ENCODE measurements at regions not wholly inside any gene's neighbourhood (a gene's known extent, or its start where the extent isn't known, plus 50 kb on each side); places are given as distances from the start of the nearest gene placed in this dataset.
"Not testable (repeated sequence)": the region's sequence is repeated elsewhere in the genome, so short reads cannot be mapped to it uniquely, and the experiment has no call there.

DNA sequence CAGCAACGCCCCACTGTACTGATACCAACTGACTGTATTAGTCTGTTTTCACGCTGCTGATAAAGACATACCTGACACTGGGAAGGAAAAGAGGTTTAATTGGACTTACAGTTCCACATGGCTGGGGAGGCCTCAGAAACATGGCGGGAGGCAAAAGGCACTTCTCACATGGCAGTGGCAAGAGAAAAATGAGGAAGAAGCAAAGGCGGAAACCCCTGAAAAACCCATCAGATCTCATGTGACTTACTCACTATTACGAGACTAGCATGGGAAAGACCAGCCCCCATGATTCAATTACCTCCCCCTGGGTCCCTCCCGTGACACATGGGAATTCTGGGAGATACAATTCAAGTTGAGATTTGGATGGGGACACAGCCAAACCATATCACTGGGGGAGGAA lies 110.0 kb upstream of the LNX1 start:
- not testable (repeated sequence) for H3K9me3 Mint-ChIP-seq; ATAC-seq (ENCODE audit: low read depth in 2 of 2); H3K4me3 ChIP-seq (ENCODE audit: low read depth, low read length); H3K36me3 ChIP-seq (ENCODE audit: control insufficient read depth, insufficient read depth, low read length); H3K27me3 ChIP-seq (ENCODE audit: control insufficient read depth, insufficient read depth, low read length); H3K4me1 ChIP-seq (ENCODE audit: control insufficient read depth, insufficient read depth, low read length, poor library complexity, severe bottlenecking); DNase-seq; H3K27ac ChIP-seq (ENCODE audit: insufficient read depth, low read length, poor library complexity, severe bottlenecking); H3K27ac Mint-ChIP-seq; H3K9me3 ChIP-seq (ENCODE audit: control insufficient read depth in 2 of 2, low read length in 2 of 2); H3K4me3 Mint-ChIP-seq; H3K4me1 Mint-ChIP-seq; H3K36me3 Mint-ChIP-seq
- H3K27me3 Mint-ChIP-seq: peaks cover 13% of the 10 kb centered on the region

GRCh38 chr4:53699310-53699709 lies 108.0 kb upstream of the LNX1 start:
- not testable (repeated sequence) for H3K4me1 Mint-ChIP-seq, H3K4me3 Mint-ChIP-seq

DNA sequence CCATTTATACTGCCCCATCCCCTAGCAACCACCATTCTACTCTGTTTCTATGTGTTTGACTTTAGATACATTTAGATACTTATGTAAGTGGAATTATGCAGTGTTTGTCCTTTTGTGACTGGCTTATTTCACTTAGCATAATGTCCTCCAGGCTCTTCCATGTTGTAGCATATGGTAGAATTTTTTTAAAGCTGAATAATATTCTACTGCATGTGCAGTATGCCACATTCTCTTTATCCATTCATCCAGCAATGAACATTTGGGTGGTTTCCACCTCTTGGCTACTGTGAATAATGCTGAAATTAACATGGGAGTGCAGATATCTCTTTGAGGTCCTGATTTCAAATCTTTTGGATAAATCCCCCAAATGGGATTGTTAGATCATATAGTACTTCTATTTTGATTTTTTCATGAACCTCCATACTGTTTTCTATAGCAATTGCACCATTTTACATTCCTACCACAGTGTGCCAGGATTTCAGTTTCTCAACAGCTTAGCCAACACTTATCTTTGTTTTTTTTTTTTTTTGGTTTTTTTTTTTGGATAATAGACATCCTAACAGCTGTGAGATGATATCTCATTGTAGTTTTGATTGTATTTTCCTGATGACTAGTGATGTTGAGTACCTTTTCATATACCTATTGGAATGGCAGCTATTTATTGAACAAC lies 105.9 kb upstream of the LNX1 start:
- DNase-seq (no peak), ATAC-seq (ENCODE audit: low read depth in 2 of 2) (no peak)
- Histone ChIP-seq H3K9me3 (ENCODE audit: control insufficient read depth in 2 of 2, low read length in 2 of 2) (no peaks in the 10 kb centered on the region), H3K27me3 (ENCODE audit: control insufficient read depth, insufficient read depth, low read length) (no peaks in the 10 kb centered on the region), H3K36me3 (ENCODE audit: control insufficient read depth, insufficient read depth, low read length) (no peaks in the 10 kb centered on the region), H3K4me1 (ENCODE audit: control insufficient read depth, insufficient read depth, low read length, poor library complexity, severe bottlenecking) (no peaks in the 10 kb centered on the region), H3K27ac (ENCODE audit: insufficient read depth, low read length, poor library complexity, severe bottlenecking) (no peak overlapping the region), H3K4me3 (ENCODE audit: low read depth, low read length) (no peak overlapping the region)
- H3K36me3 Mint-ChIP-seq: no peaks in the 10 kb centered on the region
- H3K4me1 Mint-ChIP-seq: no peaks in the 10 kb centered on the region
- no peak overlapping the region for H3K27ac Mint-ChIP-seq
- peaks cover 5% of the 10 kb centered on the region for H3K27me3 Mint-ChIP-seq
- no peak overlapping the region for H3K4me3 Mint-ChIP-seq
- H3K9me3 Mint-ChIP-seq: peaks cover 0 to 6% (median 0%) of the 10 kb centered on the region in 7 donors

More at GRCh38 chr4:53699310-53699709, 108.0 kb upstream of the LNX1 start:
- H3K27me3 Mint-ChIP-seq: peaks cover 13% of the 10 kb centered on the region
- H3K4me3 ChIP-seq (ENCODE audit: low read depth, low read length); H3K27ac ChIP-seq (ENCODE audit: insufficient read depth, low read length, poor library complexity, severe bottlenecking); H3K27ac Mint-ChIP-seq; H3K36me3 Mint-ChIP-seq; DNase-seq; H3K9me3 Mint-ChIP-seq; ATAC-seq (ENCODE audit: low read depth in 2 of 2); H3K36me3 ChIP-seq (ENCODE audit: control insufficient read depth, insufficient read depth, low read length); H3K9me3 ChIP-seq (ENCODE audit: control insufficient read depth in 2 of 2, low read length in 2 of 2); H3K27me3 ChIP-seq (ENCODE audit: control insufficient read depth, insufficient read depth, low read length); H3K4me1 ChIP-seq (ENCODE audit: control insufficient read depth, insufficient read depth, low read length, poor library complexity, severe bottlenecking): not testable (repeated sequence)

DNA sequence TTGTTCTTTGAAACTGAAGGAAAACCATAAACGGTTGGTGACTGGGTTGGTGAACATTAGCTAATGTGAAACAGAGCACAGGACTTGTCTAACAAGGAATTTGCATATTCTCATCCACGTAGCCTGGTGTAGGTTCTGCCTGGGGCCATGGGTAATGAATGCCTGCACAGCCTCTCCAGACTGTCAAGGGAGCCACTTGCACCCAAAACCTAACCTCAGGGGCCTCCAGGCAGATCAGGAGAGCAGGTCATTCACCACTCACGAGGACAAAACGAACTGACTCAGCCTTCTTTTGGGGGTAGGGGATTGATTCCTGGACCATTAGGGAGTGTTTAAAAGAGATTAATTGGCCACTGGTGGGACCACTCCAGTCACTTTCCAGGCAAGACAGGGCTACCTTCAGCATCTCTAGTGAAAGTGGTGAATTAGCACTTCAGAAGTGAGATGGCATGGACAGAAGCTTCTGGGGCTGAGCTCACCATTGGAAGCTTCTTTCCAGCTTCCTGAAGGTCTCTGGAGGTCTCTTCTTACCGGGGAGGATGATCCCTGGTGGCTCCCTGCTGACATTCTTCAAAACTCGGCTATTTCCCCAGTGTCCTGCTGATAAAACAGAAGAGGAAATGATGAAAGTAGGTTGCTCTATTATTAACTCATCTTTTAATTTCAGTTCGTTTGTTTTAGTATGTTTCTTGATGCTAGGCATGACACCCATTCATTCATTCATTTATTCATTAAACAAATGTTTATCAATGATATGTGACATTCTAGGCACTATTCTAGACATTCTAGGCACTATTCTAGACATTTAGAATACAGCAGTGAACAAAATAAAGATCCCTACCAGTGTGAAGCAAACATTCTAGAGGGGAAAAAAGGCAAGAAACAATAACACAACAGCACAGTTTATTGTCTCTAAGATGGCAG lies 104.5 kb upstream of the LNX1 start:
- Mint-ChIP-seq H3K9me3 (peaks cover 0 to 8% (median 0%) of the 10 kb centered on the region in 7 donors), H3K4me1 (no peaks in the 10 kb centered on the region), H3K27me3 (peaks cover 10% of the 10 kb centered on the region), H3K4me3 (no peak overlapping the region), H3K36me3 (no peaks in the 10 kb centered on the region), H3K27ac (no peak overlapping the region)
- H3K36me3 ChIP-seq (ENCODE audit: control insufficient read depth, insufficient read depth, low read length): no peaks in the 10 kb centered on the region
- no peak overlapping the region for H3K4me3 ChIP-seq (ENCODE audit: low read depth, low read length)
- ATAC-seq (ENCODE audit: low read depth in 2 of 2): no peak
- no peak overlapping the region for H3K27ac ChIP-seq (ENCODE audit: insufficient read depth, low read length, poor library complexity, severe bottlenecking)
- DNase-seq: no peak
- no peaks in the 10 kb centered on the region for H3K4me1 ChIP-seq (ENCODE audit: control insufficient read depth, insufficient read depth, low read length, poor library complexity, severe bottlenecking)
- no peaks in the 10 kb centered on the region for H3K9me3 ChIP-seq (ENCODE audit: control insufficient read depth in 2 of 2, low read length in 2 of 2)
- no peaks in the 10 kb centered on the region for H3K27me3 ChIP-seq (ENCODE audit: control insufficient read depth, insufficient read depth, low read length)

- no peak overlapping the region for H3K4me3 Mint-ChIP-seq
- H3K27ac Mint-ChIP-seq: no peak overlapping the region
- Histone ChIP-seq H3K9me3 (ENCODE audit: control insufficient read depth in 2 of 2, low read length in 2 of 2) (no peaks in the 10 kb centered on the region), H3K4me1 (ENCODE audit: control insufficient read depth, insufficient read depth, low read length, poor library complexity, severe bottlenecking) (no peaks in the 10 kb centered on the region), H3K27ac (ENCODE audit: insufficient read depth, low read length, poor library complexity, severe bottlenecking) (no peak overlapping the region), H3K36me3 (ENCODE audit: control insufficient read depth, insufficient read depth, low read length) (no peaks in the 10 kb centered on the region), H3K27me3 (ENCODE audit: control insufficient read depth, insufficient read depth, low read length) (no peaks in the 10 kb centered on the region), H3K4me3 (ENCODE audit: low read depth, low read length) (no peak overlapping the region)
- no peaks in the 10 kb centered on the region for H3K36me3 Mint-ChIP-seq
- DNase-seq (no peak), ATAC-seq (ENCODE audit: low read depth in 2 of 2) (no peak)
- H3K9me3 Mint-ChIP-seq: peaks cover 0 to 8% (median 1%) of the 10 kb centered on the region in 7 donors
- H3K4me1 Mint-ChIP-seq: no peaks in the 10 kb centered on the region
- peaks cover 10% of the 10 kb centered on the region for H3K27me3 Mint-ChIP-seq
Measured at GRCh38 chr4:53694666-53695065, 103.4 kb upstream of the LNX1 start.

DNA sequence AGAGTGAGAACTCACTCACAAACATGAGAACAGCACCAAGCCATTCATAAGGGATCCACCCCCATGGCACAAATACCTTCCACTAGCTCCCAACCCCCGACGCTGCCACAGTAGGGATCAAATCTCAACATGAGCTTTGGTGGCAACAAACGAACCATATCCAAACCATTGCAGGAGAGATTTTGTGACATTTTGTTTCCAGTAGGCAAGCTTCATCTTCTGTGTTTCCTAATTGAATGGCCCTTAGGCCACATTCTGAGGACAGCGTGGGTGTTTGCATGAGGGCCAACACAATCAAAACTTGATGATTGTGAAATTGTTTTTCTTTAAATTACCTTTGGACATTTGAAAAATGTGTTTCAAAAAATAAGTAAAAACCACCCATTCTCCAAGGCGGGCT lies 102.6 kb upstream of the LNX1 start:
- Histone ChIP-seq H3K36me3 (ENCODE audit: control insufficient read depth, insufficient read depth, low read length) (no peaks in the 10 kb centered on the region), H3K4me1 (ENCODE audit: control insufficient read depth, insufficient read depth, low read length, poor library complexity, severe bottlenecking) (no peaks in the 10 kb centered on the region), H3K27ac (ENCODE audit: insufficient read depth, low read length, poor library complexity, severe bottlenecking) (no peak overlapping the region), H3K9me3 (ENCODE audit: control insufficient read depth in 2 of 2, low read length in 2 of 2) (no peaks in the 10 kb centered on the region), H3K27me3 (ENCODE audit: control insufficient read depth, insufficient read depth, low read length) (no peaks in the 10 kb centered on the region), H3K4me3 (ENCODE audit: low read depth, low read length) (no peak overlapping the region)
- DNase-seq (no peak), ATAC-seq (ENCODE audit: low read depth in 2 of 2) (no peak)
- Mint-ChIP-seq H3K4me3 (no peak overlapping the region), H3K4me1 (no peaks in the 10 kb centered on the region), H3K36me3 (no peaks in the 10 kb centered on the region), H3K27me3 (peaks cover 10% of the 10 kb centered on the region), H3K9me3 (peaks cover 0 to 8% (median 1%) of the 10 kb centered on the region in 7 donors), H3K27ac (no peak overlapping the region)

GRCh38 chr4:53693408-53693807 lies 102.1 kb upstream of the LNX1 start:
- H3K36me3 Mint-ChIP-seq: no peaks in the 10 kb centered on the region

More at GRCh38 chr4:53693408-53693807, 102.1 kb upstream of the LNX1 start:
- Mint-ChIP-seq H3K27ac (no peak overlapping the region), H3K9me3 (peaks cover 0 to 8% (median 0%) of the 10 kb centered on the region in 7 donors), H3K4me3 (no peak overlapping the region), H3K4me1 (no peaks in the 10 kb centered on the region), H3K27me3 (peaks cover 7% of the 10 kb centered on the region)
- Histone ChIP-seq H3K36me3 (ENCODE audit: control insufficient read depth, insufficient read depth, low read length) (no peaks in the 10 kb centered on the region), H3K4me1 (ENCODE audit: control insufficient read depth, insufficient read depth, low read length, poor library complexity, severe bottlenecking) (no peaks in the 10 kb centered on the region), H3K4me3 (ENCODE audit: low read depth, low read length) (no peak overlapping the region), H3K27me3 (ENCODE audit: control insufficient read depth, insufficient read depth, low read length) (no peaks in the 10 kb centered on the region), H3K9me3 (ENCODE audit: control insufficient read depth in 2 of 2, low read length in 2 of 2) (no peaks in the 10 kb centered on the region), H3K27ac (ENCODE audit: insufficient read depth, low read length, poor library complexity, severe bottlenecking) (no peak overlapping the region)
- no peak for ATAC-seq (ENCODE audit: low read depth in 2 of 2)
- DNase-seq: no peak

All from CD4-positive, CD25-positive, alpha-beta regulatory T cell (primary cell).